ENCODE measurements at regions not wholly inside any gene's neighbourhood (a gene's known extent, or its start where the extent isn't known, plus 50 kb on each side); places are given as distances from the start of the nearest gene placed in this dataset.

- TF ChIP-seq, protein P1, sequence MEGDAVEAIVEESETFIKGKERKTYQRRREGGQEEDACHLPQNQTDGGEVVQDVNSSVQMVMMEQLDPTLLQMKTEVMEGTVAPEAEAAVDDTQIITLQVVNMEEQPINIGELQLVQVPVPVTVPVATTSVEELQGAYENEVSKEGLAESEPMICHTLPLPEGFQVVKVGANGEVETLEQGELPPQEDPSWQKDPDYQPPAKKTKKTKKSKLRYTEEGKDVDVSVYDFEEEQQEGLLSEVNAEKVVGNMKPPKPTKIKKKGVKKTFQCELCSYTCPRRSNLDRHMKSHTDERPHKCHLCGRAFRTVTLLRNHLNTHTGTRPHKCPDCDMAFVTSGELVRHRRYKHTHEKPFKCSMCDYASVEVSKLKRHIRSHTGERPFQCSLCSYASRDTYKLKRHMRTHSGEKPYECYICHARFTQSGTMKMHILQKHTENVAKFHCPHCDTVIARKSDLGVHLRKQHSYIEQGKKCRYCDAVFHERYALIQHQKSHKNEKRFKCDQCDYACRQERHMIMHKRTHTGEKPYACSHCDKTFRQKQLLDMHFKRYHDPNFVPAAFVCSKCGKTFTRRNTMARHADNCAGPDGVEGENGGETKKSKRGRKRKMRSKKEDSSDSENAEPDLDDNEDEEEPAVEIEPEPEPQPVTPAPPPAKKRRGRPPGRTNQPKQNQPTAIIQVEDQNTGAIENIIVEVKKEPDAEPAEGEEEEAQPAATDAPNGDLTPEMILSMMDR (optimal IDR thresholded peaks at IDR 0.05 in 1 of 3, IDR thresholded peaks at IDR 0.05 in 1 of 3, conservative IDR thresholded peaks at IDR 0.05 in 1 of 3; ENCODE audit: extremely low read depth in 1 of 3, insufficient read depth in 2 of 3, low read length in 3 of 3) = no peak
- TF ChIP-seq EZH2 (IDR thresholded peaks at IDR 0.05; ENCODE audit: low read length) = no peak
These were observed 117.2 kb downstream of the SIPA1L2 start for GRCh38 chr1:232512712-232513111.

All from keratinocyte (primary cell).